AG09319 (cell line): ENCODE measurements at regions not wholly inside any gene's neighbourhood (a gene's known extent, or its start where the extent isn't known, plus 50 kb on each side); places are given as distances from the start of the nearest gene placed in this dataset.

Source experiments
- DNase-seq: peaks from one replicate; pipeline ENCODE4 v3.0.0-alpha.2; 2010; ENCODE audit warnings: low read depth; ENCODE audit errors: extremely low read depth
- TF ChIP-seq, protein P1 (sequence below): IDR thresholded peaks from 2 replicates; pipeline ENCODE4 v1.5.1; 2011; ENCODE audit warnings: low read depth, mild to moderate bottlenecking, inconsistent platforms, low read length, moderate library complexity

DNA sequence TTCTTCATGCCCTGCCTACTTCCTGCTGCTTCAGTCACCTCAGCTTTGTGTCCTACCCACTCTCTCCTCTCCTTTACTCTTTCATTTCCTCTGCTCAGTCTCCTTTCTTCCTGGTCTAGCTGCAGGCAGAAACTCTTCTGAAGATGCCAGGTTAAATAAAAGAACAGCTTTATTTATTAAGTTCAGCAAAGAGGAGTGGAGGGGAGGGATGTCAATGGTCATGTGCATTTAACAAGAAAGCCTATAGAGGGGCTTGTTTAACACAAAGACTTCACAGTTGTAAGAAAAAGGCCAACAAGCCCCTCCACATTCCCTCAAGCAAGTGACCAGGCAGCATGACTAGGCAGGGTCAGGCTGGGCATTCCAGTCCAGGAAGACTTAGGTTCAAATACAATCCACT, 609.2 kb downstream of the INSC start:
- no peak for DNase-seq
- TF ChIP-seq, protein P1, sequence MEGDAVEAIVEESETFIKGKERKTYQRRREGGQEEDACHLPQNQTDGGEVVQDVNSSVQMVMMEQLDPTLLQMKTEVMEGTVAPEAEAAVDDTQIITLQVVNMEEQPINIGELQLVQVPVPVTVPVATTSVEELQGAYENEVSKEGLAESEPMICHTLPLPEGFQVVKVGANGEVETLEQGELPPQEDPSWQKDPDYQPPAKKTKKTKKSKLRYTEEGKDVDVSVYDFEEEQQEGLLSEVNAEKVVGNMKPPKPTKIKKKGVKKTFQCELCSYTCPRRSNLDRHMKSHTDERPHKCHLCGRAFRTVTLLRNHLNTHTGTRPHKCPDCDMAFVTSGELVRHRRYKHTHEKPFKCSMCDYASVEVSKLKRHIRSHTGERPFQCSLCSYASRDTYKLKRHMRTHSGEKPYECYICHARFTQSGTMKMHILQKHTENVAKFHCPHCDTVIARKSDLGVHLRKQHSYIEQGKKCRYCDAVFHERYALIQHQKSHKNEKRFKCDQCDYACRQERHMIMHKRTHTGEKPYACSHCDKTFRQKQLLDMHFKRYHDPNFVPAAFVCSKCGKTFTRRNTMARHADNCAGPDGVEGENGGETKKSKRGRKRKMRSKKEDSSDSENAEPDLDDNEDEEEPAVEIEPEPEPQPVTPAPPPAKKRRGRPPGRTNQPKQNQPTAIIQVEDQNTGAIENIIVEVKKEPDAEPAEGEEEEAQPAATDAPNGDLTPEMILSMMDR = no peak

DNA sequence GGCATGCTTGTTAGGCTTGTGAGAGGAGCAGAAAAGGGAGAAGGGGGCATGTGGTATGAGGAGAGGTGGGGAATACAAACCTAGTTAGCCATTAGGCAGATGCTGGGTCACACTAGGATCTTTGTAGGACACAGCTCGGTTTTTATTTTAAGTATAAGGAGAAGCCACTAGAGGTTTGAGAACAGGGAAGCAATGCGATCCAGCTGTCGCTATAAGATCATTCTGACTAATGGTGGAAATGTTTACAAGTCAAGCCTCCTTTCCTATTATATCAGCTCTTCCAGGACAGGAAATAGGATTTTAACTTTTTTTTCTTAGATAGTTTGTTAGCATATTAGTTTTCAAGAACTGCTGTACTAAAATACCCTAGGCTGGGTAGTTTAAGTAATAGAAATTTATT, 609.9 kb downstream of the INSC start:
- no peak for DNase-seq
- TF ChIP-seq, protein P1 = no peak

DNA sequence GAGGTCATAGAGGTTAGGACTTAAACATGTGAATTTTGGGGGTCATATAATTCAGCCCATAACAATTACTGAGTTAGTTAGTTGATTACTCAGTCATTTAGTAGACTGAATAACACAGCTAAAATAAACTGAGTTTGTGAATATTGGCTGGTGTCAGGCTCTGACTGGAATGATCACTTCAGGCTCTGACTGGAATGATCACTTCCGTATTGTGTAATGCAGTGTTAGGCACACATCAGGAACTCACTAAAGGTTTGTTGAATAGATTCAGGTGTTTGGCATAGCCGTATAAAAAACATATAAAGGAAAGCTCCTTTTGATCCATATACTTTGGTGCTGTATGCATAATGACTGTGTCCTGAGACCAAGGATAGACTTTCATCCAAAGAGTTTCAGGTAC, 610.5 kb downstream of the INSC start:
- TF ChIP-seq, protein P1 = no peak
- DNase-seq = no peak

DNA sequence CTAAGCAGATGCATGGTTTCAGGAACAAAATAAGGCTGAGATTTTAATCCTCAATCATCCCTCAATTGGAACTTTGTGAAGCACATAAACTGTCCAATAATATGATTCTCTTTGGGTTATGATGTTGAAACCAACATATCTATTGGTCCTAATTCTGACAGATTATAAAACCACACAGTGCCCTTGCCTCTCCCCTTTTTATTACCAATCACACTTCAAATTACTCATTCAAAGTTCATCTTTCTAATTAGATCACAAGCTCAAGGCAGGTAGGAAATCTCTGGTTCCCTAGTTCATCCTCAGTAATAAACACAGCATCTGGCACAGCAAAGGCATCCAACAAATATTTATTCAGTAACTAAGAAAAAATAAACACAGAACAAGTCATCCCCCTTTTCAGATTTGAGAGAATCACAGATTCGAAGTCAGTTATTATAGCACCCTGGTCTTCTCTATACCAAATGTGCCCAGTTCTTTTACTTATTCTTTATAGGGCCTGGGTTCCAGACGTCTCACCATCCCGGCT, 611.6 kb downstream of the INSC start:
- TF ChIP-seq, protein P1 = no peak
- DNase-seq = no peak

DNA sequence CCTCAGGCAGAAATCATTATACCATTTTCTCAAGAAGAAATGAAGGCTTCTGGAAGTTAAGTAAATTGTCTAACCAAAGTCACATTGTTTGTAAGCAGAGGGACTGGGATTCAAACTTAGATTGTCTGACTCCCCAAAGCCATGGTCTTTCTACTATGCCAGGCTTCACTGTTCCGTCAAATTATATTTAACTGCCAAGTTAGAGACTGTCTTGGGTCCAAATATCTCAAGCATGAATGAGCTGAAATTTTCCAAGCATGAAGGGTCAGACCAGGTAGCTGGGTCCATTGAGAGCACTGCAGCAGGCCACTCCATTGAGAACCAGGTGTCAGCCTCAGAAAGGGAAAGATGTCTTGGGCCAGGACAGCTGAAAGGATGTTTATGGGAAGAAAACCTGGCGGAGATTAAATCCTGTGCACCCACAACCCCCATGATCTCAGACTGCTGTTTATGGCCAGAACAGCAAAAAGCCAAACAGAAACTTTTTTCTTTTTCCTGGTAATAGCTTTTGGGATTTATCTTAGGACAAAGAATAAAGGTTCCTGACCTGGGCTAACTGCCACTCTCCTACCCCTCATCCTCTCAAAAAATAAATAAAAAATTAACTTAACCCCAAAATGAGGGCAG, 612.3 kb downstream of the INSC start:
- no peak for DNase-seq
- TF ChIP-seq, protein P1 = no peak

DNA sequence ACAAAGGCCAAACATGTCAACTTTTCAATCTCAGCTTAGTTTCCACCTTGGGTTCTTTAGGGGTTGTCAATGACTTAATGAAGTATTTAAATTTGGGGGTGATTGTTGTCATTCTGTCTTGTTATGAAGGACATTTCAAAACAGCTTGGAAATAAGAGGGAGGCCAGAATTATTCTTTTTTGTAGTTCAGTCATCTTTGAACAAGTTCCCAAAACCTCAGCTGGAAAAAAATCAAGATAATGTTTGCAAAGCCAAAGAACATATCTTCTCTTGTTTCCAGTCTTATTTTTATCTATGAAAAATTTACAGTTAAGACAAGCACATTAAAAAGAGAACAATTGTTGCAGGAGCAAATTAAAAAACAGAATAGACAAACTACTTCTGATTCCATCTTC, 612.8 kb downstream of the INSC start:
- no peak for DNase-seq
- TF ChIP-seq, protein P1 = no peak

DNA sequence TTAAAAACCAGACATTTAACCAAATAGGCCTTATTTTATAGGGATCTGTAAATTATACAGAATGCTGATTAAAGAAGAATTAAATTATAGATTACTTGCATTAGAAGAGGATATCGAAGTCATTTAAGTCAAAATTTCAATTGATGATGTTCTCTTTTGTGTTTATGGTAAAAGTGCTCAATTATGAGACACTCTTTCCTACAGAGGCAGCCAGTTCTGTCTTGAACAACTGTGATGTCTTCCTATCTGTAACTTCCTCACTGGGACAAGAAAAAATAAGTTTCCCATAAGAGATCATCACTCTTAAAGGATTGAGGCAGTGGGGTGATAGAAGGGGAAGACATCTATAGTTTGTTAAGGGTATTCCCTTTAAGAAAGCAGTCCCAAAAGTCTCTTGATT, 613.5 kb downstream of the INSC start:
- DNase-seq = no peak
- TF ChIP-seq, protein P1 = no peak
